K562 (cell line): ENCODE measurements at regions not wholly inside any gene's neighbourhood (a gene's known extent, or its start where the extent isn't known, plus 50 kb on each side); places are given as distances from the start of the nearest gene placed in this dataset.

ENCODE experiments used
- ATAC-seq: fragments of 200-7000 bp; cut with Tn5 transposase; 3 replicates; pipeline ENCODE4 v1.9.1; 2020; ENCODE audit warnings: moderate library complexity
- BruUV-seq: library from RNA; stranded (reverse); fragments of 400-500 nt; replicated peaks from 2 replicates; lab custom pipeline; 2021; lab: Mats Ljungman, UMichigan
- CTCF ChIA-PET: fragments of 300-600 bp; formaldehyde crosslinking; extraction: SDS; loops from one replicate; lab custom pipeline; 2021; ENCODE audit warnings: low intra/inter-chr PET ratio; lab: Yijun Ruan, JAX
- POLR2A ChIA-PET: fragments of 300-600, 350-650 bp; sonication (Branson Sonifier 250); formaldehyde crosslinking; extraction: SDS; loops from one replicate; lab custom pipeline; 2021; ENCODE audit warnings: antibody characterized with exemption, inconsistent platforms; lab: Yijun Ruan, JAX
- DNase-seq, 4 experiments: peaks; one replicate each; pipeline versions ENCODE4 v3.0.0 to v3.0.0-alpha.2; 2011 to 2018; ENCODE audit warnings: low spot score in 3 of 4, mixed read lengths in 3 of 4; ENCODE audit errors: extremely low read depth in 1 of 4
- FAIRE-seq: peaks from 2 replicates; lab custom pipeline; 2011; peaks lifted over from hg19 to GRCh38; lab: Jason Lieb, UNC
- H2AFZ ChIP-seq: 2 replicates; pipeline ENCODE4 v1.6.0; 2011; ENCODE audit warnings: low read depth, low read length, control low read depth, inconsistent platforms
- H3K27ac ChIP-seq: fragments of 200-600 bp; 3 replicates; pipeline ENCODE4 v1.8.0; 2011; ENCODE audit warnings: low read depth, mild to moderate bottlenecking, control low read depth, inconsistent platforms, low read length, moderate library complexity, mixed read lengths; ENCODE audit errors: extremely low read depth
- H3K27me3 ChIP-seq, 2 experiments: fragments of 300-600 bp in 1 of 2; 2 replicates in 1 of 2; 3 replicates in 1 of 2; pipeline versions ENCODE4 v1.6.0 to v1.8.0; 2011; ENCODE audit warnings: inconsistent platforms in 2 of 2, low read length in 2 of 2, mild to moderate bottlenecking in 1 of 2, mixed read lengths in 1 of 2, moderate library complexity in 1 of 2; ENCODE audit not compliant: control insufficient read depth in 2 of 2, insufficient read depth in 2 of 2
- H3K36me3 ChIP-seq: fragments of 300-600 bp; 3 replicates; pipeline ENCODE4 v1.8.0; 2011; ENCODE audit warnings: mild to moderate bottlenecking, low read length, inconsistent platforms; ENCODE audit not compliant: control insufficient read depth, insufficient read depth
- H3K4me1 ChIP-seq, 2 experiments: fragments of 200-600 bp in 1 of 2; replicated peaks in 1 of 2; 2 replicates in 1 of 2; 3 replicates in 1 of 2; pipeline versions ENCODE4 v1.5.1 to v1.8.0; 2011; ENCODE audit warnings: inconsistent platforms in 2 of 2, low read length in 2 of 2, mild to moderate bottlenecking in 1 of 2, mixed read lengths in 1 of 2, moderate library complexity in 1 of 2; ENCODE audit not compliant: control insufficient read depth in 2 of 2, insufficient read depth in 2 of 2
- H3K4me2 ChIP-seq: 2 replicates; pipeline ENCODE4 v1.6.1; 2011; ENCODE audit warnings: low read length, control low read depth, inconsistent platforms, mixed read lengths; ENCODE audit not compliant: insufficient read depth
- H3K4me3 ChIP-seq: fragments of 200-600 bp; sonication (generic), shearing (Covaris generic); 2 replicates; pipeline ENCODE4 v1.5.1; 2016; ENCODE audit warnings: control low read depth, inconsistent platforms
- H3K79me2 ChIP-seq: fragments of 200-600 bp; 3 replicates; pipeline ENCODE4 v1.8.0; 2011; ENCODE audit warnings: low read length, inconsistent platforms; ENCODE audit not compliant: control insufficient read depth, insufficient read depth
- H3K9ac ChIP-seq, 2 experiments: 2 replicates each; pipeline versions ENCODE4 v1.6.0 to v1.6.1; 2011; ENCODE audit warnings: low read depth in 2 of 2, low read length in 2 of 2, control low read depth in 1 of 2, inconsistent platforms in 1 of 2, mild to moderate bottlenecking in 1 of 2, mixed read lengths in 1 of 2; ENCODE audit not compliant: insufficient read depth in 1 of 2
- H3K9me1 ChIP-seq: one replicate; pipeline ENCODE4 v1.6.0; 2011; ENCODE audit warnings: inconsistent platforms, mild to moderate bottlenecking, low read length, moderate library complexity; ENCODE audit not compliant: control insufficient read depth, insufficient read depth
- H3K9me3 ChIP-seq: replicated peaks from 2 replicates; pipeline ENCODE4 v1.5.1; 2011; ENCODE audit warnings: low read depth, low read length, inconsistent platforms; ENCODE audit not compliant: control insufficient read depth, insufficient read depth
- H4K20me1 ChIP-seq: replicated peaks from 2 replicates; pipeline ENCODE4 v1.6.1; 2011; ENCODE audit warnings: low read length, inconsistent platforms, mixed read lengths; ENCODE audit not compliant: control insufficient read depth, insufficient read depth
- CCNT2 ChIP-seq: IDR thresholded peaks from 2 replicates; pipeline ENCODE4 v1.6.1; 2011; ENCODE audit warnings: borderline replicate concordance, low read depth, mild to moderate bottlenecking, moderate library complexity, mixed read lengths, low read length; ENCODE audit not compliant: insufficient read length; ENCODE audit errors: extremely low read depth
- ELK3 ChIP-seq: fragments of 450-650 bp; formaldehyde crosslinking; IDR thresholded peaks from 2 replicates; pipeline ENCODE4 v1.4.0; 2020; ENCODE audit warnings: mild to moderate bottlenecking
- HDAC3 ChIP-seq: fragments of 450-650 bp; IDR thresholded peaks from 2 replicates; pipeline ENCODE4 v1.6.1; 2018; ENCODE audit warnings: borderline replicate concordance, mild to moderate bottlenecking, moderate library complexity; ENCODE audit not compliant: partially characterized antibody
- JUND ChIP-seq, 2 experiments: IDR thresholded peaks; 2 replicates in 1 of 2; 3 replicates in 1 of 2; pipeline ENCODE4 v1.6.1; 2011; ENCODE audit warnings: borderline replicate concordance in 2 of 2, low read depth in 2 of 2, low read length in 2 of 2, improper control_type of control experiment in 1 of 2, missing biosample characterization in 1 of 2, missing genetic modification characterization in 1 of 2, missing genetic modification reagents in 1 of 2
- LCOR ChIP-seq: sonication (generic); formaldehyde crosslinking; IDR thresholded peaks from 2 replicates; pipeline ENCODE4 v1.8.0; 2022; ENCODE audit warnings: mild to moderate bottlenecking, missing genetic modification reagents
- NFE2 ChIP-seq: IDR thresholded peaks from 2 replicates; pipeline ENCODE4 v1.6.1; 2014; ENCODE audit warnings: antibody characterized with exemption, low read depth
- PCBP2 ChIP-seq: fragments of 200-400 bp; formaldehyde crosslinking; IDR thresholded peaks from 2 replicates; pipeline ENCODE4 v1.6.1; 2018; ENCODE audit warnings: low read length, low read depth, mild to moderate bottlenecking, moderate library complexity; ENCODE audit not compliant: poor library complexity, severe bottlenecking
- PHB2 ChIP-seq: fragments of 450-650 bp; IDR thresholded peaks from 2 replicates; pipeline ENCODE4 v1.6.1; 2017; ENCODE audit warnings: low read depth
- PRDM10 ChIP-seq: fragments of 450-650 bp; IDR thresholded peaks from 2 replicates; pipeline ENCODE4 v1.6.1; 2018; ENCODE audit not compliant: partially characterized antibody
- STAT5A ChIP-seq: IDR thresholded peaks from 2 replicates; pipeline ENCODE4 v1.6.1; 2012; ENCODE audit warnings: low read length, inconsistent platforms, borderline replicate concordance
- STAT6 ChIP-seq: sonication (generic); formaldehyde crosslinking; IDR thresholded peaks from 2 replicates; pipeline ENCODE4 v1.8.1; 2023; ENCODE audit warnings: mild to moderate bottlenecking, missing genetic modification reagents
- ZNF316 ChIP-seq: fragments of 450-650 bp; IDR thresholded peaks from 2 replicates; pipeline ENCODE4 v1.6.1; 2016
- ZNF324 ChIP-seq: fragments of 250-450 bp; sonication (Bioruptor Pico); IDR thresholded peaks from 2 replicates; pipeline ENCODE4 v1.4.0; 2020; ENCODE audit warnings: mild to moderate bottlenecking
- ZNF668 ChIP-seq: fragments of 250-450 bp; sonication (Bioruptor Pico); IDR thresholded peaks from 2 replicates; pipeline ENCODE4 v1.8.0; 2022; ENCODE audit warnings: mild to moderate bottlenecking, inconsistent platforms
- WGBS: fragments of 100-300 bp; shearing (Covaris generic); methylation state at CpG from one replicate; pipeline ENCODE4 v1.1.6; 2016; ENCODE audit warnings: low coverage, mixed read lengths; ENCODE audit not compliant: insufficient coverage; ENCODE audit errors: missing lambda C conversion rate; 5-methylcytosine and 5-hydroxymethylcytosine counted together
- in situ Hi-C: fragments of 300-500 bp; cut with MboI; formaldehyde crosslinking; loops from 4 replicates; pipeline ENCODE4 v1.15.0; 2018; ENCODE audit warnings: inconsistent platforms, mixed read lengths
- intact Hi-C: fragments of 100-400 bp; cut with micrococcal nuclease; formaldehyde crosslinking; loops from 2 replicates; pipeline ENCODE4 v1.14.2; 2022

- no peak for TF ChIP-seq PRDM10
- no peak for TF ChIP-seq STAT5A
- no peak for TF ChIP-seq NFE2
- peak; percentile 51; the same call in 1 of the 2 replicates for TF ChIP-seq ZNF316
- TF ChIP-seq ZNF668 (CRISPR knock-in tag), result no peak
- TF ChIP-seq ZNF324 (CRISPR knock-in tag), result no peak
- no peak for TF ChIP-seq CCNT2
- no peak for TF ChIP-seq PHB2
- no peak for TF ChIP-seq LCOR (CRISPR knock-in tag)
These were observed 265.4 kb upstream of the CXorf51A start (continued) for GRCh38 chrX:147079974-147080373.

- Histone ChIP-seq H3K4me1 (no peaks in the 10 kb centered on the region), H3K27ac (no peak overlapping the region), H3K9me3 (no peaks in the 10 kb centered on the region), H3K9me1 (no peaks in the 10 kb centered on the region), H3K4me3 (no peak overlapping the region), H3K4me2 (no peak overlapping the region), H3K27me3 (no peaks in the 10 kb centered on the region), H3K79me2 (no peaks in the 10 kb centered on the region), H3K36me3 (no peaks in the 10 kb centered on the region), H2AFZ (no peak overlapping the region), H3K9ac (no peak overlapping the region), H4K20me1 (no peaks in the 10 kb centered on the region)
- no TSS peak for BruUV-seq
- intact Hi-C loops, result no loop called here
- ATAC-seq (no peak), DNase-seq (no peak), FAIRE-seq (no peak)
- in situ Hi-C loops, result no loop called here
- WGBS, result 0% methylated on average over 5 of the region's 8 CpGs
- POLR2A ChIA-PET, result no interaction called here
- CTCF ChIA-PET, result no interaction called here
- TF ChIP-seq JUND (IDR thresholded peaks at IDR 0.05; ENCODE audit: borderline replicate concordance, low read depth, low read length) (no peak), JUND (tag; IDR thresholded peaks at IDR 0.05; ENCODE audit: borderline replicate concordance, low read depth, low read length) (no peak), STAT6 (CRISPR knock-in tag) (no peak), HDAC3 (no peak), PCBP2 (no peak), ELK3 (CRISPR knock-in tag) (no peak)
These were observed 264.9 kb upstream of the CXorf51A start for GRCh38 chrX:147079457-147079856.
